Neuronal stem cell (in vitro differentiated cells): ENCODE measurements at regions not wholly inside any gene's neighbourhood (a gene's known extent, or its start where the extent isn't known, plus 50 kb on each side); places are given as distances from the start of the nearest gene placed in this dataset.

ENCODE experiments used
- DNase-seq: peaks from one replicate; pipeline ENCODE4 v3.0.0-alpha.2; 2013; ENCODE audit warnings: low spot score
- H2AFZ ChIP-seq: one replicate; pipeline ENCODE4 v1.6.1; 2013; ENCODE audit warnings: mild to moderate bottlenecking, low read length, inconsistent platforms
- H2AK5ac ChIP-seq: 2 replicates; pipeline ENCODE4 v1.6.1; 2013; ENCODE audit warnings: low read depth, mild to moderate bottlenecking, inconsistent platforms, low read length, moderate library complexity, mixed read lengths
- H2BK120ac ChIP-seq: 2 replicates; pipeline ENCODE4 v1.6.1; 2013; ENCODE audit warnings: low read depth, mild to moderate bottlenecking, inconsistent platforms, low read length, moderate library complexity, mixed read lengths
- H2BK12ac ChIP-seq: one replicate; pipeline ENCODE4 v1.6.1; 2013; ENCODE audit warnings: low read length, inconsistent platforms
- H2BK15ac ChIP-seq: 2 replicates; pipeline ENCODE4 v1.6.1; 2013; ENCODE audit warnings: mild to moderate bottlenecking, low read length, inconsistent platforms, mixed read lengths
- H2BK5ac ChIP-seq: one replicate; pipeline ENCODE4 v1.6.1; 2013; ENCODE audit warnings: inconsistent platforms, mild to moderate bottlenecking, low read length, moderate library complexity
- H3K14ac ChIP-seq: one replicate; pipeline ENCODE4 v1.6.1; 2013; ENCODE audit warnings: low read length, inconsistent platforms
- H3K18ac ChIP-seq: 2 replicates; pipeline ENCODE4 v1.6.1; 2013; ENCODE audit warnings: low read length, inconsistent platforms
- H3K23ac ChIP-seq: 2 replicates; pipeline ENCODE4 v1.6.1; 2013; ENCODE audit warnings: low read depth, mild to moderate bottlenecking, mixed read lengths, low read length, inconsistent platforms; ENCODE audit not compliant: poor library complexity
- H3K27ac ChIP-seq: replicated peaks from 3 replicates; pipeline ENCODE4 v1.5.1; 2013; ENCODE audit warnings: low read length, inconsistent platforms
- H3K27me3 ChIP-seq, 3 experiments: 2 replicates each; pipeline ENCODE4 v1.6.1; 2013; ENCODE audit warnings: low read length in 3 of 3, mild to moderate bottlenecking in 2 of 3, inconsistent platforms in 1 of 3, low read depth in 1 of 3, mixed read lengths in 1 of 3, moderate library complexity in 1 of 3; ENCODE audit not compliant: control insufficient read depth in 3 of 3, insufficient read depth in 3 of 3
- H3K36me3 ChIP-seq, 2 donors: replicated peaks in 1 of 2; 2 replicates each; pipeline ENCODE4 v1.6.1; 2013; ENCODE audit warnings: low read length in 2 of 2; ENCODE audit not compliant: control insufficient read depth in 2 of 2, insufficient read depth in 2 of 2
- H3K4ac ChIP-seq: 2 replicates; pipeline ENCODE4 v1.6.1; 2013; ENCODE audit warnings: inconsistent platforms, mild to moderate bottlenecking, low read length, moderate library complexity
- H3K4me1 ChIP-seq, 2 donors: 1 replicate in 1 of 2; 2 replicates in 1 of 2; pipeline ENCODE4 v1.6.1; 2013; ENCODE audit warnings: low read length in 2 of 2, low read depth in 1 of 2; ENCODE audit not compliant: control insufficient read depth in 2 of 2, insufficient read depth in 1 of 2
- H3K4me2 ChIP-seq: one replicate; pipeline ENCODE4 v1.6.1; 2013; ENCODE audit warnings: mild to moderate bottlenecking, low read length, inconsistent platforms; ENCODE audit not compliant: insufficient read depth, poor library complexity, severe bottlenecking
- H3K4me3 ChIP-seq, 2 donors: 2 replicates each; pipeline ENCODE4 v1.5.1; 2013; ENCODE audit warnings: low read length in 2 of 2, mild to moderate bottlenecking in 2 of 2, inconsistent platforms in 1 of 2, moderate library complexity in 1 of 2
- H3K79me1 ChIP-seq: one replicate; pipeline ENCODE4 v1.6.1; 2013; ENCODE audit warnings: low read depth, mild to moderate bottlenecking, inconsistent platforms, low read length, moderate library complexity
- H3K9ac ChIP-seq: one replicate; pipeline ENCODE4 v1.6.1; 2013; ENCODE audit warnings: mild to moderate bottlenecking, low read depth, low read length, inconsistent platforms; ENCODE audit not compliant: poor library complexity
- H3K9me3 ChIP-seq, 2 donors: replicated peaks in 1 of 2; 2 replicates each; pipeline versions ENCODE3 to v1.6.1; 2013; ENCODE audit warnings: low read length in 2 of 2, mild to moderate bottlenecking in 2 of 2, inconsistent platforms in 1 of 2, low read depth in 1 of 2, mixed read lengths in 1 of 2, moderate library complexity in 1 of 2; ENCODE audit not compliant: control insufficient read depth in 2 of 2, insufficient read depth in 1 of 2
- H4K8ac ChIP-seq: one replicate; pipeline ENCODE4 v1.6.1; 2013; ENCODE audit warnings: low read depth, mild to moderate bottlenecking, inconsistent platforms, low read length, moderate library complexity
- H4K91ac ChIP-seq: one replicate; pipeline ENCODE4 v1.6.1; 2013; ENCODE audit warnings: low read length, low read depth, mild to moderate bottlenecking, inconsistent platforms; ENCODE audit not compliant: poor library complexity
- WGBS, 2 donors: extraction: QIAGEN DNeasy Blood & Tissue Kit; methylation state at CpG; one replicate each; pipeline ENCODE4 v1.1.7; 2013; ENCODE audit warnings: missing lambda C conversion rate in 2 of 2, mixed read lengths in 1 of 2; ENCODE audit not compliant: insufficient read length in 2 of 2, insufficient replicate concordance in 1 of 2; ENCODE audit errors: extremely low coverage in 2 of 2; 5-methylcytosine and 5-hydroxymethylcytosine counted together

- Histone ChIP-seq H4K91ac (no peak overlapping the region), H3K4ac (no peak overlapping the region), H3K9ac (no peak overlapping the region), H3K36me3 (no peaks in the 10 kb centered on the region), H3K27ac (no peak overlapping the region), H3K23ac (no peak overlapping the region), H2BK15ac (no peak overlapping the region), H2BK120ac (no peak overlapping the region), H3K4me2 (no peak overlapping the region), H3K4me3 (no peak overlapping the region), H2AFZ (no peak overlapping the region), H3K18ac (no peak overlapping the region), H3K27me3 (no peaks in the 10 kb centered on the region), H2BK12ac (no peak overlapping the region), H2AK5ac (no peak overlapping the region), H4K8ac (no peak overlapping the region), H3K9me3 (no peaks in the 10 kb centered on the region), H3K4me1 (peaks cover 10 to 20% of the 10 kb centered on the region in 2 donors), H3K14ac (no peak overlapping the region), H2BK5ac (no peak overlapping the region), H3K79me1 (no peaks in the 10 kb centered on the region)
- DNase-seq = no peak
- WGBS, 2 donors = no CpG with 5 or more reads among the region's 2 CpGs
These were observed 87.3 kb upstream of the STEAP1B start for GRCh38 chr7:22587322-22587721.

DNA sequence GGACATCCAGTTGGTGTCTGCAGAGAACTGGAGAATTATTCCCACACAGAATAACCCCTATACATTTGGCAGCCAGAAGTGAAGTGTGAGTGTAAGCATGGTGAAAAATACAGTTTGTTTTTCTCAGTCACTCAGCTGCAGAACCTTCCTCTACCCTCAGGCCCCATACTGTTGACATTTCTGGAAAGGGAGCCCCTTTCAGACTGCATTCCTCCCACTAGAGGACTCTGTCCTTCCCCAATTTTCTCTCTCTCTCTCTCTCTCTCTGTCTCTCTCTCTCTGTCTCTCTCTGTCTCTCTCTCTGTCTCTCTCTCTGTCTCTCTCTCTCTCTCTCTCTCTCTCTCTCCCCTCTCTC is 86.8 kb upstream of the STEAP1B start:
- DNase-seq = no peak
- no peak overlapping the region for H4K8ac ChIP-seq
- H2AFZ ChIP-seq = peak overlapping the region; percentile 47
- H3K4me3 ChIP-seq = no peak overlapping the region
- no peak overlapping the region for H3K4me2 ChIP-seq
- no peak overlapping the region for H3K9ac ChIP-seq
- no peak overlapping the region for H2BK120ac ChIP-seq
- H3K36me3 ChIP-seq = no peaks in the 10 kb centered on the region
- no peaks in the 10 kb centered on the region for H3K79me1 ChIP-seq
- H2BK15ac ChIP-seq = no peak overlapping the region
- H3K18ac ChIP-seq = no peak overlapping the region
- no peak overlapping the region for H2AK5ac ChIP-seq
- no peak overlapping the region for H2BK5ac ChIP-seq
- no peak overlapping the region for H2BK12ac ChIP-seq
- no peak overlapping the region for H3K23ac ChIP-seq
- no peak overlapping the region for H4K91ac ChIP-seq
- H3K4ac ChIP-seq = no peak overlapping the region
- H3K9me3 ChIP-seq = no peaks in the 10 kb centered on the region
- H3K27me3 ChIP-seq = no peaks in the 10 kb centered on the region
- no peak overlapping the region for H3K14ac ChIP-seq
- H3K4me1 ChIP-seq = peaks cover 10 to 20% of the 10 kb centered on the region in 2 donors
- no peak overlapping the region for H3K27ac ChIP-seq

- no CpG with 5 or more reads among the region's 5 CpGs for WGBS, 2 donors
- Histone ChIP-seq H3K27ac (no peak overlapping the region), H3K14ac (no peak overlapping the region), H2AK5ac (no peak overlapping the region), H3K18ac (peak overlapping the region; percentile 67), H3K36me3 (no peaks in the 10 kb centered on the region), H3K9ac (no peak overlapping the region), H2BK15ac (peak overlapping the region; percentile 10), H3K9me3 (no peaks in the 10 kb centered on the region), H3K4me3 (no peak overlapping the region), H3K23ac (no peak overlapping the region), H3K27me3 (no peaks in the 10 kb centered on the region), H3K4ac (no peak overlapping the region), H2AFZ (peak overlapping the region; percentile 47), H3K4me2 (no peak overlapping the region), H2BK12ac (no peak overlapping the region), H4K8ac (no peak overlapping the region), H4K91ac (no peak overlapping the region), H3K4me1 (peaks cover 10 to 20% of the 10 kb centered on the region in 2 donors), H2BK5ac (no peak overlapping the region), H2BK120ac (no peak overlapping the region), H3K79me1 (no peaks in the 10 kb centered on the region)
- DNase-seq = no peak
These were observed 86.3 kb upstream of the STEAP1B start for GRCh38 chr7:22586101-22586785.

DNA sequence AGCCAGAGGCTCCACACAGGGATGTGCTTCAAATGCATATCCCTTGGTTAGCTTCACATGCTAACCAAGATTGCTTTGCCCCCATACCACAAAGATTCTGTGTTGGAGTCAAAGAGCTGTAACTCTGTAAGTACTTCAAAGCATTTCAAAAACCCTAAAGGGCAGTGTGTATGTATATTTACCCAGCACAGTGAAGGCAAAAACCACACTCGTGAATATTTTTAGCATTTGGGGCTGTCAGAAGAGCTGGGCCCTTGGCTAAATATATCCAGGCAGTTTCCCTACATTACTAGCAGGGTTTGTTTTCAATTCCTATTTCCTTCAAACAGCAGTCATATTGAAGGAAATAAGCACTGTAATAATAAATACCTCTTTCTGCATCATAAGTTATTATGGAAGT is 84.2 kb upstream of the STEAP1B start:
- no peak overlapping the region for H3K4ac ChIP-seq
- WGBS, 2 donors = no CpG with 5 or more reads among the region's 1 CpG
- H3K4me1 ChIP-seq = peaks cover 0 to 13% of the 10 kb centered on the region in 2 donors
- no peak overlapping the region for H3K14ac ChIP-seq
- H2BK5ac ChIP-seq = no peak overlapping the region
- no peak overlapping the region for H2BK15ac ChIP-seq
- H4K91ac ChIP-seq = no peak overlapping the region
- H2BK120ac ChIP-seq = no peak overlapping the region
- H3K9ac ChIP-seq = no peak overlapping the region
- H3K9me3 ChIP-seq = no peaks in the 10 kb centered on the region
- no peak overlapping the region for H3K18ac ChIP-seq
- H3K4me2 ChIP-seq = no peak overlapping the region
- H3K27me3 ChIP-seq = no peaks in the 10 kb centered on the region
- H2BK12ac ChIP-seq = no peak overlapping the region
- H3K36me3 ChIP-seq = no peaks in the 10 kb centered on the region
- no peak overlapping the region for H4K8ac ChIP-seq
- H2AK5ac ChIP-seq = no peak overlapping the region
- H3K4me3 ChIP-seq = no peak overlapping the region
- H2AFZ ChIP-seq = no peak overlapping the region
- no peak for DNase-seq
- no peaks in the 10 kb centered on the region for H3K79me1 ChIP-seq
- H3K23ac ChIP-seq = no peak overlapping the region
- H3K27ac ChIP-seq = no peak overlapping the region
